Neural cell (in vitro differentiated cells): ENCODE measurements at regions not wholly inside any gene's neighbourhood (a gene's known extent, or its start where the extent isn't known, plus 50 kb on each side); places are given as distances from the start of the nearest gene placed in this dataset.

ENCODE experiments used
- EP300 ChIP-seq: fragments of 450-650 bp; conservative IDR thresholded peaks from 2 replicates; pipeline ENCODE4 v1.6.1; 2014; ENCODE audit warnings: antibody characterized with exemption, mild to moderate bottlenecking, moderate library complexity; ENCODE audit not compliant: poor library complexity, severe bottlenecking
- EZH2 ChIP-seq: fragments of 200-600, 300-800 bp; shearing (Covaris generic), sonication (generic); IDR thresholded peaks from 2 replicates; pipeline ENCODE4 v1.6.1; 2014; ENCODE audit warnings: antibody characterized with exemption, low read length, borderline replicate concordance, mild to moderate bottlenecking; ENCODE audit not compliant: insufficient read depth, poor library complexity, severe bottlenecking
- MXI1 ChIP-seq: fragments of 450-650 bp; conservative IDR thresholded peaks from 2 replicates; pipeline ENCODE4 v1.6.1; 2014; ENCODE audit warnings: antibody characterized with exemption, mild to moderate bottlenecking; ENCODE audit not compliant: poor library complexity, severe bottlenecking
- POLR2AphosphoS5 ChIP-seq: IDR thresholded peaks from 2 replicates; pipeline ENCODE4 v1.6.1; 2012
- SMC3 ChIP-seq: fragments of 450-650 bp; conservative IDR thresholded peaks from 2 replicates; pipeline ENCODE4 v1.6.1; 2014; ENCODE audit warnings: antibody characterized with exemption, mild to moderate bottlenecking, moderate library complexity; ENCODE audit not compliant: poor library complexity
- TAF1 ChIP-seq: IDR thresholded peaks from 2 replicates; pipeline ENCODE4 v1.6.1; 2012; ENCODE audit warnings: low read depth
- TF ChIP-seq, protein P1 (sequence below): fragments of 450-650 bp; IDR thresholded peaks from 2 replicates; pipeline ENCODE4 v1.5.1; 2014; ENCODE audit warnings: antibody characterized with exemption, mild to moderate bottlenecking, moderate library complexity; ENCODE audit not compliant: poor library complexity, severe bottlenecking

GRCh38 chr2:176710657-176711186, 441.5 kb downstream of the MTX2 start:
- TF ChIP-seq, protein P1, sequence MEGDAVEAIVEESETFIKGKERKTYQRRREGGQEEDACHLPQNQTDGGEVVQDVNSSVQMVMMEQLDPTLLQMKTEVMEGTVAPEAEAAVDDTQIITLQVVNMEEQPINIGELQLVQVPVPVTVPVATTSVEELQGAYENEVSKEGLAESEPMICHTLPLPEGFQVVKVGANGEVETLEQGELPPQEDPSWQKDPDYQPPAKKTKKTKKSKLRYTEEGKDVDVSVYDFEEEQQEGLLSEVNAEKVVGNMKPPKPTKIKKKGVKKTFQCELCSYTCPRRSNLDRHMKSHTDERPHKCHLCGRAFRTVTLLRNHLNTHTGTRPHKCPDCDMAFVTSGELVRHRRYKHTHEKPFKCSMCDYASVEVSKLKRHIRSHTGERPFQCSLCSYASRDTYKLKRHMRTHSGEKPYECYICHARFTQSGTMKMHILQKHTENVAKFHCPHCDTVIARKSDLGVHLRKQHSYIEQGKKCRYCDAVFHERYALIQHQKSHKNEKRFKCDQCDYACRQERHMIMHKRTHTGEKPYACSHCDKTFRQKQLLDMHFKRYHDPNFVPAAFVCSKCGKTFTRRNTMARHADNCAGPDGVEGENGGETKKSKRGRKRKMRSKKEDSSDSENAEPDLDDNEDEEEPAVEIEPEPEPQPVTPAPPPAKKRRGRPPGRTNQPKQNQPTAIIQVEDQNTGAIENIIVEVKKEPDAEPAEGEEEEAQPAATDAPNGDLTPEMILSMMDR: no peak
- TF ChIP-seq EZH2 (no peak), EP300 (no peak), SMC3 (no peak), POLR2AphosphoS5 (no peak), TAF1 (no peak), MXI1 (no peak)
